Activated CD4-positive, alpha-beta T cell treated with anti-CD3 and anti-CD28 coated beads, Interleukin-10, Interleukin-2, amounts not matched to agents 100 ng/mL and 50 ng/mL, durations not matched to agents 16 hours and 8 hours (primary cell): ENCODE measurements at regions not wholly inside any gene's neighbourhood (a gene's known extent, or its start where the extent isn't known, plus 50 kb on each side); places are given as distances from the start of the nearest gene placed in this dataset.
"Not testable (repeated sequence)": the region's sequence is repeated elsewhere in the genome, so short reads cannot be mapped to it uniquely, and the experiment has no call there.

ENCODE experiments used
- DNase-seq: peaks from one replicate; pipeline ENCODE4 v3.0.0-alpha.2; 2020

DNA sequence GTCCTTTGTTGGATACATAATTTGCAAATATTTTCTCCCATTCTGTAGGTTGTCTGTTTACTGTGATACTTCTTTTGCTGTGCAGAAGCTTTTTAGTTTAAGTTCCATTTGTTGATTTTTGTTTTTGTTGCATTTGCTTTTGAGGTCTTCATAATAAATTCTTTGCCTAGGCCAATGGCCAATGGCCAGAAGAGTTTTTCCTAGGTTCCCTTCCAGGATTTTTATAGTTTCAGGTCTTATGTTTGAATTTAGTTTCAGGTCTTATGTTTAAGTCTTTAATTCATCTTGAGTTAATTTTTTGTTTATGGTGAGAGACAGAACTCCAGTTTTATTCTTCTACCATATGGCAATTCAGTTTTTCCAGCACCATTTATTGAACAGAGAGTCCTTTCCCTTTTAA, 90.1 kb upstream of the GOT2 start:
- no peak for DNase-seq

GRCh38 chr16:58821886-58822285, 87.8 kb upstream of the GOT2 start:
- no peak for DNase-seq

DNA sequence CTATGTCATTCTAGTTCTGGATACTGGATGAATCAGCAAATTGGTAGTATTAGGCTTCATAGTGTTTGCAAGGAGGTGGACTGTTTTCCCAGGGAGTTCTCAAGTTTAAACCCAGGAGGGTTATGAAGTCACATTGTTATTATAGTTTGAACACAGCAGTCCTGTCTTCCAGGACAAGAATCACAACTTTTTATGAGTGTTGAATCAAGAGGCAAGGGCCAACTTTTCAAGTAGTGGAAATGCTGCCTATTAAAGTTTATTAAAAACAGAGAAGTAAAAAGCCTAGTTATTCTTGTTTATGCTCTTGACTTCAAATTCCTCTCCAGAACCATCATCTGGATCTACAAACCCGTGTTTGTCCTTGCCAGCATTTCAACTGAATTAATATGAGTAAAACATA, 86.3 kb upstream of the GOT2 start:
- no peak for DNase-seq

- no peak for DNase-seq
Observed at GRCh38 chr16:58815181-58815888, 81.2 kb upstream of the GOT2 start.

- DNase-seq = peak; percentile 48
Observed at GRCh38 chr16:58814348-58814801, 80.3 kb upstream of the GOT2 start.

- DNase-seq = no peak
Observed at GRCh38 chr16:58809213-58809612, 75.1 kb upstream of the GOT2 start.

- no peak for DNase-seq
Observed at GRCh38 chr16:58807276-58807675, 73.2 kb upstream of the GOT2 start.

GRCh38 chr16:58801838-58802237, 67.7 kb upstream of the GOT2 start:
- no peak for DNase-seq

DNA sequence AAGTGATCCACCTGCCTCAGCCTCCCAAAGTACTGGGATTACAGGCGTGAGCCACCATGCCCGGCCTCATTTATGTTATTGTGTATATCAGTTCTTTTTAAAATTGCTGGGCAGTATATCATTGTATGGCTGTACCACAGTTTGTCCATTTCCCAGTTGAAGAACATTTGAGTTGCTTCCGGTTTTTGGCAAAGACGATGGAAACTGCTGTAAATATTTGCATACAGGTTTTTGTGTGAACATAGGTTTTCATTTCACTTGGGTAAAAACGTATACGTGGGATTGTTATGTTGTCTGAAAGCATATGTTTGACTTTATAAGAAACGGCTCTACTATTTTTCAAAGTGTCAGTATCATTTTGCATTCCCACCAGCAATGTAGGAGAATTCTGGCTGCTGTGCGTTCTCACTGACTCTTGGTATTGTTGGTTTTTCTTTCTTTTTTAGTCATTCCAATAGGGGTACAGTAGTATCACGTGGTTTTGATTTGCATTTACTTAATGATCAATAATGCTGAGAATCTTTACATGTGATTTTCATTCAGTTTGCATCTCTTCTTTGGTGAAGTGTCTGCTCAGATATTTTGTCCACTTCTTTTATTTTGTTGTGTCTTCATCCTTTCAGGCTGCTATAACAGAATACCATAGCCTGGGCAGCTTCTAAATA, 63.2 kb upstream of the GOT2 start:
- DNase-seq = no peak

DNA sequence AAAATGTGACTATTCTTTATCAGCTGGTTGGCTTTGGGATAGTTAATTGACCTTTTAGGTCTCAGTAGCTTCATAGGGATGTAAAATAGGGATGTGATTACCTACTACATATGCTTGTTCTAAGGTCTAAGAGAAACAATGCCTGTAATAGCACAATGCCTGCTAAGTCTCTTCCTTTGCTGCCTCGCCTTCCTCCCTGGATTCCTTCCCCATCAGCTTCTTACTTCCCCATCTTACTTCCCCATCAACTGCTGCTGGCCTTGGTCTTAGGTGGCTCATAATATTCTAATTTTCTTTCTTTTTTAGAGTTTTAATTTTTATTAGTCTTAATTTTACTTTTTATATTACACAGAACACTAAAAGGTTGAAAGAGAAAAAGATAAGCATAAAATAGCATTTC, 59.2 kb upstream of the GOT2 start:
- DNase-seq = no peak

- no peak for DNase-seq
Observed at GRCh38 chr16:58792188-58792587, 58.1 kb upstream of the GOT2 start.

GRCh38 chr16:58790816-58791557, 56.9 kb upstream of the GOT2 start:
- DNase-seq = not testable (repeated sequence)

DNA sequence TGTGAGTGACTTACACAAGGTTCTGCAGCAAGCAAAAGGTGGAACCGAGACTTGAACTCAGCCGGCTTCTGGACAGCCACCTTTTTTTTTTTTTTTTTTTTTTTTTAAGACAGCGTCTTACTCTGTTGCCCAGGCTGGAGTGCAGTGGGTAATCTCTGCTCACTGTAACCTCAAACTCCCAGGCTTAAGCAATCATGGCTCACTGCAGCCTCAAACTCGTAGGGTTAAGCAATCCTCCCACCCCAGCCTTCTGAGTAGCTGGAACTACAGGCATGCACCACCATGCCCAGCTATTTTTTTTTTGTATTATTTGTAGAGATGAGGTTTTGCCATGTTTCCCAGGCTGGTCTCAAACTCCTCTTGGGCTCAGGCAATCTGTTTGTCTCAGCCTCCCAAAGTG, 55.2 kb upstream of the GOT2 start:
- DNase-seq = no peak
